Fibroblast of gingiva (primary cell): ENCODE measurements at regions not wholly inside any gene's neighbourhood (a gene's known extent, or its start where the extent isn't known, plus 50 kb on each side); places are given as distances from the start of the nearest gene placed in this dataset.
"Not testable (repeated sequence)": the region's sequence is repeated elsewhere in the genome, so short reads cannot be mapped to it uniquely, and the experiment has no call there.

Source experiments
- DNase-seq: peaks from one replicate; pipeline ENCODE4 v3.0.0-alpha.2; 2011; ENCODE audit warnings: low read depth

- not testable (repeated sequence) for DNase-seq
These were observed 760.0 kb downstream of the KCNT2 start for GRCh38 chr1:195847957-195848875.

GRCh38 chr1:195831789-195832188, 776.5 kb downstream of the KCNT2 start:
- DNase-seq = no peak

GRCh38 chr1:195828325-195828724, 779.9 kb downstream of the KCNT2 start:
- DNase-seq = no peak

- DNase-seq = no peak
These were observed 787.3 kb downstream of the KCNT2 start for GRCh38 chr1:195820925-195821324.

- DNase-seq = no peak
These were observed 802.2 kb downstream of the KCNT2 start for GRCh38 chr1:195806060-195806459.

GRCh38 chr1:195804547-195804946, 803.7 kb downstream of the KCNT2 start:
- DNase-seq = no peak

- no peak for DNase-seq
These were observed 809.2 kb downstream of the KCNT2 start for GRCh38 chr1:195799016-195799415.

- DNase-seq = no peak
These were observed 814.0 kb downstream of the KCNT2 start for GRCh38 chr1:195794225-195794624.

GRCh38 chr1:195791796-195792195, 816.4 kb downstream of the KCNT2 start:
- DNase-seq = no peak

GRCh38 chr1:195790514-195791168, 817.6 kb downstream of the KCNT2 start:
- DNase-seq = no peak

GRCh38 chr1:195789321-195789720, 818.9 kb downstream of the KCNT2 start:
- DNase-seq = no peak

GRCh38 chr1:195788721-195789120, 819.5 kb downstream of the KCNT2 start:
- DNase-seq = no peak

GRCh38 chr1:195785830-195786229, 822.4 kb downstream of the KCNT2 start:
- DNase-seq = no peak

GRCh38 chr1:195773931-195774330, 834.3 kb downstream of the KCNT2 start:
- no peak for DNase-seq

- DNase-seq = no peak
These were observed 838.8 kb downstream of the KCNT2 start for GRCh38 chr1:195769461-195769860.

- no peak for DNase-seq
These were observed 839.3 kb downstream of the KCNT2 start for GRCh38 chr1:195768936-195769335.

GRCh38 chr1:195768377-195768776, 839.9 kb downstream of the KCNT2 start:
- DNase-seq = no peak

GRCh38 chr1:195766709-195767108, 841.5 kb downstream of the KCNT2 start:
- DNase-seq = no peak

GRCh38 chr1:195765099-195765498, 843.1 kb downstream of the KCNT2 start:
- no peak for DNase-seq

- DNase-seq = no peak
These were observed 844.3 kb downstream of the KCNT2 start for GRCh38 chr1:195763907-195764374.

- DNase-seq = no peak
These were observed 844.9 kb downstream of the KCNT2 start for GRCh38 chr1:195763146-195763906.

- DNase-seq = no peak
These were observed 847.1 kb downstream of the KCNT2 start for GRCh38 chr1:195761104-195761503.
